ENCODE measurements at regions not wholly inside any gene's neighbourhood (a gene's known extent, or its start where the extent isn't known, plus 50 kb on each side); places are given as distances from the start of the nearest gene placed in this dataset.

- TF ChIP-seq MGA (IDR thresholded peaks at IDR 0.05) (peak; percentile 90), MYC (IDR thresholded peaks at IDR 0.05; ENCODE audit: low read depth, low read length) (0 out of 2 replicates have a peak, but pooled peaks have one; percentile 40), MYC (CRISPR knock-in tag; IDR thresholded peaks at IDR 0.05; ENCODE audit: borderline replicate concordance, low read depth) (no peak), PKNOX1 (IDR thresholded peaks at IDR 0.05) (peak; percentile 39; the same call in 1 of the 2 replicates), ZNF174 (CRISPR knock-in tag; IDR thresholded peaks at IDR 0.05) (no peak), RB1 (IDR thresholded peaks at IDR 0.05; ENCODE audit: low read depth) (no peak), ZNF133 (CRISPR knock-in tag; IDR thresholded peaks at IDR 0.05) (no peak), C11orf30 (IDR thresholded peaks at IDR 0.05; ENCODE audit: low read depth) (0 out of 2 replicates have a peak, but pooled peaks have one; percentile 14), HNRNPLL (IDR thresholded peaks at IDR 0.05; ENCODE audit: low read depth, low read length, poor library complexity, severe bottlenecking) (no peak)
- TF ChIP-seq, protein P1, sequence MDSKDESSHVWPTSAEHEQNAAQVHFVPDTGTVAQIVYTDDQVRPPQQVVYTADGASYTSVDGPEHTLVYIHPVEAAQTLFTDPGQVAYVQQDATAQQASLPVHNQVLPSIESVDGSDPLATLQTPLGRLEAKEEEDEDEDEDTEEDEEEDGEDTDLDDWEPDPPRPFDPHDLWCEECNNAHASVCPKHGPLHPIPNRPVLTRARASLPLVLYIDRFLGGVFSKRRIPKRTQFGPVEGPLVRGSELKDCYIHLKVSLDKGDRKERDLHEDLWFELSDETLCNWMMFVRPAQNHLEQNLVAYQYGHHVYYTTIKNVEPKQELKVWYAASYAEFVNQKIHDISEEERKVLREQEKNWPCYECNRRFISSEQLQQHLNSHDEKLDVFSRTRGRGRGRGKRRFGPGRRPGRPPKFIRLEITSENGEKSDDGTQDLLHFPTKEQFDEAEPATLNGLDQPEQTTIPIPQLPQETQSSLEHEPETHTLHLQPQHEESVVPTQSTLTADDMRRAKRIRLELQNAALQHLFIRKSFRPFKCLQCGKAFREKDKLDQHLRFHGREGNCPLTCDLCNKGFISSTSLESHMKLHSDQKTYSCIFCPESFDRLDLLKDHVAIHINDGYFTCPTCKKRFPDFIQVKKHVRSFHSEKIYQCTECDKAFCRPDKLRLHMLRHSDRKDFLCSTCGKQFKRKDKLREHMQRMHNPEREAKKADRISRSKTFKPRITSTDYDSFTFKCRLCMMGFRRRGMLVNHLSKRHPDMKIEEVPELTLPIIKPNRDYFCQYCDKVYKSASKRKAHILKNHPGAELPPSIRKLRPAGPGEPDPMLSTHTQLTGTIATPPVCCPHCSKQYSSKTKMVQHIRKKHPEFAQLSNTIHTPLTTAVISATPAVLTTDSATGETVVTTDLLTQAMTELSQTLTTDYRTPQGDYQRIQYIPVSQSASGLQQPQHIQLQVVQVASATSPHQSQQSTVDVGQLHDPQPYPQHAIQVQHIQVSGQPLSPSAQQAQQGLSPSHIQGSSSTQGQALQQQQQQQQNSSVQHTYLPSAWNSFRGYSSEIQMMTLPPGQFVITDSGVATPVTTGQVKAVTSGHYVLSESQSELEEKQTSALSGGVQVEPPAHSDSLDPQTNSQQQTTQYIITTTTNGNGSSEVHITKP (IDR thresholded peaks at IDR 0.05; ENCODE audit: partially characterized antibody), result peak; percentile 34
- TF ChIP-seq, protein P2, sequence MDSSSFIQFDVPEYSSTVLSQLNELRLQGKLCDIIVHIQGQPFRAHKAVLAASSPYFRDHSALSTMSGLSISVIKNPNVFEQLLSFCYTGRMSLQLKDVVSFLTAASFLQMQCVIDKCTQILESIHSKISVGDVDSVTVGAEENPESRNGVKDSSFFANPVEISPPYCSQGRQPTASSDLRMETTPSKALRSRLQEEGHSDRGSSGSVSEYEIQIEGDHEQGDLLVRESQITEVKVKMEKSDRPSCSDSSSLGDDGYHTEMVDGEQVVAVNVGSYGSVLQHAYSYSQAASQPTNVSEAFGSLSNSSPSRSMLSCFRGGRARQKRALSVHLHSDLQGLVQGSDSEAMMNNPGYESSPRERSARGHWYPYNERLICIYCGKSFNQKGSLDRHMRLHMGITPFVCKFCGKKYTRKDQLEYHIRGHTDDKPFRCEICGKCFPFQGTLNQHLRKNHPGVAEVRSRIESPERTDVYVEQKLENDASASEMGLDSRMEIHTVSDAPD (CRISPR knock-in tag; IDR thresholded peaks at IDR 0.05), result no peak
Measured at GRCh38 chr21:14863745-14864210, 201.0 kb downstream of the NRIP1 start (continued).

Measured in K562 (cell line).